Spleen (tissue), 7 donors: ENCODE measurements at regions not wholly inside any gene's neighbourhood (a gene's known extent, or its start where the extent isn't known, plus 50 kb on each side); places are given as distances from the start of the nearest gene placed in this dataset.

Source experiments
- POLR2AphosphoS5 ChIP-seq, 3 donors: sonication (generic); formaldehyde crosslinking; IDR thresholded peaks; one replicate each; pipeline ENCODE4 v1.5.1; 2017; ENCODE audit warnings: antibody characterized with exemption in 3 of 3
- TF ChIP-seq, protein P1 (sequence below), 11 experiments: fragments of 200-600 bp in 7 of 11; fragments of 450-650 bp in 4 of 11; sonication (generic) in 4 of 11; IDR thresholded peaks in 8 of 11; conservative IDR thresholded peaks in 3 of 11; 1 replicate in 7 of 11; 2 replicates in 4 of 11; pipeline versions ENCODE4 v1.4.0 to v1.8.0; 2016 to 2021; ENCODE audit warnings: antibody characterized with exemption in 11 of 11, inconsistent platforms in 4 of 11, mild to moderate bottlenecking in 1 of 11
- donor health status: DM: no; HTN: no; CAD: no; lungs with moderate emphysema.
- donor health status: DM: no; HTN: no; CAD: no.
- donor health status: DM: no; HTN: no; CAD: no.

DNA sequence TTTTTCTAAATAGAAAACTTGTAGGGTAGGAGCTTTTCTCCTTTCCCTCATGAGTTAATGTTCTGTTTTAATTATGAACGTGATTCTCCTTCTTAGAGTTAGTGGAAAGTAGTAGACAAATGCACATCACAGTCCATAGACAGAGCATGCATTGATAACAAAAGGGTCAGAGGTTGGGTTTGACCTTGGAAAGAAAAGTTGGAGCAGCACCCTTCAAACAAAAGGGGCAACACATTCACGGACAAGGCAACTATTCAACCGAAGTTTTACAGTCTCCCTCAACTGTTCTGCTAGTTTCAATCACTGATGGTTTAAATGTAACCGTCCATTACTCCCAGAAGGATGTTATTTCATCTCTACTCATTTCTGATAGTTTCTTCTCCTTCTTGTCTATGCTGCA lies 103.4 kb upstream of the MAOA start:
- TF ChIP-seq, protein P1, sequence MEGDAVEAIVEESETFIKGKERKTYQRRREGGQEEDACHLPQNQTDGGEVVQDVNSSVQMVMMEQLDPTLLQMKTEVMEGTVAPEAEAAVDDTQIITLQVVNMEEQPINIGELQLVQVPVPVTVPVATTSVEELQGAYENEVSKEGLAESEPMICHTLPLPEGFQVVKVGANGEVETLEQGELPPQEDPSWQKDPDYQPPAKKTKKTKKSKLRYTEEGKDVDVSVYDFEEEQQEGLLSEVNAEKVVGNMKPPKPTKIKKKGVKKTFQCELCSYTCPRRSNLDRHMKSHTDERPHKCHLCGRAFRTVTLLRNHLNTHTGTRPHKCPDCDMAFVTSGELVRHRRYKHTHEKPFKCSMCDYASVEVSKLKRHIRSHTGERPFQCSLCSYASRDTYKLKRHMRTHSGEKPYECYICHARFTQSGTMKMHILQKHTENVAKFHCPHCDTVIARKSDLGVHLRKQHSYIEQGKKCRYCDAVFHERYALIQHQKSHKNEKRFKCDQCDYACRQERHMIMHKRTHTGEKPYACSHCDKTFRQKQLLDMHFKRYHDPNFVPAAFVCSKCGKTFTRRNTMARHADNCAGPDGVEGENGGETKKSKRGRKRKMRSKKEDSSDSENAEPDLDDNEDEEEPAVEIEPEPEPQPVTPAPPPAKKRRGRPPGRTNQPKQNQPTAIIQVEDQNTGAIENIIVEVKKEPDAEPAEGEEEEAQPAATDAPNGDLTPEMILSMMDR (IDR thresholded peaks at IDR 0.05 in 8 of 11, conservative IDR thresholded peaks at IDR 0.05 in 3 of 11): no peak
- TF ChIP-seq POLR2AphosphoS5 (IDR thresholded peaks at IDR 0.05): no peak
